Peyer's patch (tissue), 4 donors: ENCODE measurements at regions not wholly inside any gene's neighbourhood (a gene's known extent, or its start where the extent isn't known, plus 50 kb on each side); places are given as distances from the start of the nearest gene placed in this dataset.
"Not testable (repeated sequence)": the region's sequence is repeated elsewhere in the genome, so short reads cannot be mapped to it uniquely, and the experiment has no call there.

Experiments
- DNase-seq, 3 donors: peaks; one replicate each; pipeline ENCODE4 v3.0.0-alpha.2; 2017 to 2019
- H3K27ac ChIP-seq, 4 donors: fragments of 200-600 bp; sonication (generic); one replicate each; pipeline ENCODE4 v1.5.1; 2016 to 2019
- H3K27me3 ChIP-seq, 2 donors: fragments of 200-600 bp; sonication (generic); one replicate each; pipeline ENCODE4 v1.5.1; 2019
- H3K36me3 ChIP-seq, 3 donors: fragments of 200-600 bp; sonication (generic); one replicate each; pipeline ENCODE4 v1.5.1; 2016 to 2019
- H3K4me1 ChIP-seq, 4 donors: fragments of 200-600 bp; sonication (generic); one replicate each; pipeline ENCODE4 v1.5.1; 2016 to 2019
- H3K4me3 ChIP-seq, 4 donors: fragments of 200-600 bp; sonication (generic); 1 replicate in 3 of 4; 2 replicates in 1 of 4; pipeline ENCODE4 v1.5.1; 2016 to 2019; ENCODE audit warnings: mild to moderate bottlenecking in 1 of 4
- H3K9me3 ChIP-seq, 4 donors: fragments of 200-600 bp; sonication (generic); one replicate each; pipeline ENCODE4 v1.5.1; 2016 to 2019; ENCODE audit warnings: mild to moderate bottlenecking in 1 of 4
- CTCF ChIP-seq, 6 experiments: fragments of 450-650 bp in 4 of 6; fragments of 200-600 bp in 2 of 6; sonication (generic) in 1 of 6; IDR thresholded peaks; one replicate each; pipeline ENCODE4 v1.5.1; 2017 to 2019; ENCODE audit warnings: antibody characterized with exemption in 6 of 6, mild to moderate bottlenecking in 3 of 6, moderate library complexity in 1 of 6
- POLR2A ChIP-seq, 2 donors: fragments of 450-650 bp; IDR thresholded peaks; one replicate each; pipeline ENCODE4 v1.5.1; 2017; ENCODE audit warnings: antibody characterized with exemption in 2 of 2, mild to moderate bottlenecking in 2 of 2, moderate library complexity in 2 of 2

DNA sequence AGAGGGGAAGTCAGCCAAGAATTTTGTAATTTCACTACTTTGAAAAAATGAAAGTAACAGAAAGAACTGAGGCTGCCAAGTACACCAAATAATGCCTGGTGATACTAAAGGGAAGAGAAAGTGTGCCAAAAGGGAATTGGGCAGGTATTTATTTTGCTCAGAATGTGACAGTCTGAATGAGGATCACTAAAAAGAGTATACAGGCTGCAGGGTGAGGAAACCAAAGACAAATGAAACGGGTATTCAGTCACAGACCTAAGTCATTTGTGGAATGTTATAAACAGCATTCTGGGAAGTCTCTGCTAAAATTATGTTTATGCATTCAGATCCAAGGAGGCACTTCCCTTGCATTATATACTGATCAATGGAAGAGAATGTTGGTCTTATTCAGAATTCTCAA, 418.6 kb upstream of the SLC39A10 start:
- no peaks in the 10 kb centered on the region for H3K4me1 ChIP-seq

DNA sequence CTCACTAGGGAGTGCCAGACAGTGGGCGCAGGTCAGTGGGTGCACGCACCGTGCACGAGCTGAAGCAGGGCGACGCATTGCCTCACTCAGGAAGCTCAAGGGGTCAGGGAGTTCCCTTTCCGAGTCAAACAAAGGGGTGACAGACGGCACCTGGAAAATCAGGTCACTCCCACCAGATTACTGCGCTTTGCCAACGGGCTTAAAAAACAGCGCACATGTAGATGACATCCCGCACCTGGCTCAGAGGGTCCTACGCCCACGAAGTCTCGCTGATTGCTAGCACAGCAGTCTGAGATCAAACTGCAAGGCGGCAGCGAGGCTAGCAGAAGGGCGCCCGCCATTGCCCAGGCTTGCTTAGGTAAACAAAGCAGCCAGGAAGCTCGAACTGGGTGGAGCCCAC, 428.5 kb upstream of the SLC39A10 start:
- not testable (repeated sequence) for H3K36me3 ChIP-seq, H3K27ac ChIP-seq, H3K4me3 ChIP-seq, DNase-seq, H3K4me1 ChIP-seq, H3K9me3 ChIP-seq, H3K27me3 ChIP-seq

More for the DNA sequence above, 418.6 kb upstream of the SLC39A10 start:
- Histone ChIP-seq H3K4me3 (no peak overlapping the region), H3K27ac (no peak overlapping the region), H3K27me3 (no peaks in the 10 kb centered on the region), H3K9me3 (no peaks in the 10 kb centered on the region), H3K36me3 (no peaks in the 10 kb centered on the region)
- DNase-seq, result no peak
- TF ChIP-seq CTCF (IDR thresholded peaks at IDR 0.05) (no peak), POLR2A (IDR thresholded peaks at IDR 0.05) (no peak)

GRCh38 chr2:195214072-195214471, 443.0 kb upstream of the SLC39A10 start:
- TF ChIP-seq POLR2A (IDR thresholded peaks at IDR 0.05) (no peak), CTCF (IDR thresholded peaks at IDR 0.05) (no peak)
- Histone ChIP-seq H3K27ac (no peak overlapping the region), H3K36me3 (no peaks in the 10 kb centered on the region), H3K9me3 (no peaks in the 10 kb centered on the region), H3K4me1 (no peaks in the 10 kb centered on the region), H3K4me3 (no peak overlapping the region), H3K27me3 (no peaks in the 10 kb centered on the region)
- no peak for DNase-seq

- Histone ChIP-seq H3K9me3 (no peaks in the 10 kb centered on the region), H3K4me1 (no peaks in the 10 kb centered on the region), H3K4me3 (no peak overlapping the region), H3K36me3 (no peaks in the 10 kb centered on the region), H3K27me3 (no peaks in the 10 kb centered on the region), H3K27ac (no peak overlapping the region)
- TF ChIP-seq POLR2A (IDR thresholded peaks at IDR 0.05) (no peak), CTCF (IDR thresholded peaks at IDR 0.05) (no peak)
- DNase-seq, result no peak
These were observed 444.4 kb upstream of the SLC39A10 start for GRCh38 chr2:195212586-195212985.

DNA sequence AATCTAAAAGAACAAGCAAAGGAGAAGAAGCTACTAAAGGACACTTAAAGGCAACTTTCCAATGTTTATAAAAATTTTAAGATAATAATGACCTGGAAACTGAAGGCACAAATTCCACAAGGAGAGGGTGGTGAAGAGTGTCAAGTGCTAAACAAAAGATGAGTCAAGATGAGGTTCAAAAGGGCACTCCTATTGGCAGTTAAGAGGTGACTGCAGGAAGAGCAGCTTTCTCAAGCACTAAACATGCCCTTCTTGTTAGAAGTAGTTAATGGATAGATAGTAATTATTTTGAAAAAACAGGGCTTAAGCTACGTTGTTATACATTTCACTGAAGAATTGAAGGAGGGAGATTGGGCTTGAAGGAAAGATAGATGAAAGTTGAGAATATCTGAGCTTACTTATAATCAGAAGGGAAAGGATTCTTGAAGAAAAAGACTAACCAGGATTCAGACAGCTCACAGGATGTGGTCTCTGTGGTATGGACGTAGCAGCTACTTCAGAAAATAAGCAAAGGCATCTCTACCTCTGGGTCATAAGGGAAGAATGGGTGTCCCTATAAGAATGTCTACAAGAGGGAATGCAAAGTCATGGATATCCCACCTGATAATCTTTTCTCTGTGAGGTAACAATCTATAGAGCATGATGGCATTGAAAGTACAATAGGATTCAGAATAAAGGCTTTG, 454.7 kb upstream of the SLC39A10 start:
- TF ChIP-seq POLR2A (IDR thresholded peaks at IDR 0.05) (no peak), CTCF (IDR thresholded peaks at IDR 0.05) (no peak)
- H3K27me3 ChIP-seq, result no peaks in the 10 kb centered on the region
- no peak for DNase-seq
- no peak overlapping the region for H3K4me3 ChIP-seq
- H3K9me3 ChIP-seq, result no peaks in the 10 kb centered on the region
- no peaks in the 10 kb centered on the region for H3K4me1 ChIP-seq
- no peaks in the 10 kb centered on the region for H3K36me3 ChIP-seq
- no peak overlapping the region for H3K27ac ChIP-seq

GRCh38 chr2:195199864-195200263, 457.2 kb upstream of the SLC39A10 start:
- H3K4me3 ChIP-seq, result no peak overlapping the region
- no peak for DNase-seq
- H3K4me1 ChIP-seq, result no peaks in the 10 kb centered on the region
- no peaks in the 10 kb centered on the region for H3K27me3 ChIP-seq
- no peaks in the 10 kb centered on the region for H3K36me3 ChIP-seq
- no peak overlapping the region for H3K27ac ChIP-seq
- TF ChIP-seq CTCF (IDR thresholded peaks at IDR 0.05) (no peak), POLR2A (IDR thresholded peaks at IDR 0.05) (no peak)
- H3K9me3 ChIP-seq, result no peaks in the 10 kb centered on the region
